ENCODE measurements at regions not wholly inside any gene's neighbourhood (a gene's known extent, or its start where the extent isn't known, plus 50 kb on each side); places are given as distances from the start of the nearest gene placed in this dataset.

DNA sequence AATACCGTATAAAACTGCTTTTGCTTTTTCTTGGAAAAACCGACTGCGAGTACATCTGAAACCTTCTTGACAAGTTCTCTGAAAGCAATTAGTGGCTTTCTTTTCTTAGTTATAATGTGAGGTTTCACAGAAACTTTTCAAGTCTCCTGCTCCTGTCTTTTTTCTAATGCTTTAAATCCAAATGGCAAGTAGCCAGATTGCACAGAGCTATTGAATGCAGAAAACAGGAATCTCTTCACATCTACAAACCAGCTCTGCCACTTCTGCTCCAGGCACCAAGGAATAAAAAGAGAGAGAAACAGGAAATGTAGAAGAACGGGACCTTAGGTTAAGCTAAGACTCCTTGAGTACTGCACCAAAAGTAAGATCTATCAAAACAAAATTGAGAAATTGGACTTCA is 267.3 kb upstream of the TET2 start:
- no peak for DNase-seq (ENCODE audit: low read depth, low spot score)
- POLR2A ChIA-PET = no interaction called here
- no peak overlapping the region for H3K4me3 ChIP-seq (ENCODE audit: low read depth, low read length)
- CTCF ChIA-PET = no interaction called here
- no peak for TF ChIP-seq CTCF (IDR thresholded peaks at IDR 0.05; ENCODE audit: insufficient read depth, low read length, missing control alignments)

DNA sequence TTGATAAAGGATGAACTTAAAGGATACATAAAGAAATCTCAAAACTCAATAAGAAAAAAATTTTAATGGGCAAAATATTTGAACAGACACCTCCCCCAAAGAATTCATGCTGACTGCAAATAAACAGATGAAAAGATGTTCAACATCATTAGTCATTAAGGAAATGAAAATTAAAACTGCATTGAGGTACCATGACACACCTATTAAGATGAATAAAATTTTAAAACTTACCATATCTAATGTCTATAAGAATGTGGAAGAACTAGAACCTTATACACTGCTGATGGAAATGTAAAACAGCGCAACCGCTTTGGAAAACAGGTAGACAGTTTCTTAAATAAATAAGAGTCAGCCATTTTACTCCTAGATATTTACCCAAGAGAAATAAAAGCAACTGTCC is 266.8 kb upstream of the TET2 start:
- no peak for TF ChIP-seq CTCF (IDR thresholded peaks at IDR 0.05; ENCODE audit: insufficient read depth, low read length, missing control alignments)
- ChIA-PET POLR2A (no interaction called here), CTCF (no interaction called here)

DNA sequence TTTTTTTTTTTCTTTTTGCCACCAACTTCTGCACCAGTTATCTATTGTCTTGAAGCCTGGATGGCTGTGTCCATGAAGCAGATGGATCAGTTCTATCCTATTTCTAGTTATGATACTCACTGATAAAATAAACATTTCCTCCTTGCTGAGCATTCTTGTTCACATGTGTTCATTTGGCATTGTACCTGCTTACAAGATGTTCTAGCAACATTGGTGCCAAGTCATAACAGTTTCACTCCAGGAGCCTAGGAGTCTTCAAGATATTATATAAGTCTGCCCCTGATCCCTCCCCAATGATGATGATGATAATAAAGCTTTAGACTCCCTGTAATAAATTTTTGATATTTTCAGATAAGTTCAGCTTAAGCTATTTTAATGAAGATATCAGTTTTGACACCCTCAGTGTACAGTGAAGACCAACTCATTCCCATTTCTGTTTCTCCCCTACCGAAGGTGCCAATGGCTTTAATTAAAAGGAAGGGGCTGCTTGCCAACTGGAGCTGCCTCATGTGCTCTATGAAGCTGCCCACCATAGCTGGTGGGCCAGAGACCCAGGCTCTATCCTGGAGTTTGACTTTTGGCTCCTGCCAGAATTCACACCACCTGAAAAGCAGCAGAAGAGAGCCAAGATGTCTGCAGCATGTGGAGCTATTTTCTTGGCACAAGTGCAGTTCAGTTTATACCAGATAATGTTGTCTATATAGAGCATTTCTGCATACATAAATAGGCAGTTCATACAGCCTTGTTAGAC is 265.4 kb upstream of the TET2 start:
- ChIA-PET CTCF (no interaction called here), POLR2A (no interaction called here)
- H3K4me3 ChIP-seq (ENCODE audit: low read depth, low read length) = no peak overlapping the region
- no peak for DNase-seq (ENCODE audit: low read depth, low spot score)
- TF ChIP-seq CTCF (IDR thresholded peaks at IDR 0.05; ENCODE audit: insufficient read depth, low read length, missing control alignments) = no peak

More for the DNA sequence above, 266.8 kb upstream of the TET2 start:
- H3K4me3 ChIP-seq (ENCODE audit: low read depth, low read length) = no peak overlapping the region
- no peak for DNase-seq (ENCODE audit: low read depth, low spot score)

- ChIA-PET CTCF (no interaction called here), POLR2A (no interaction called here)
- no peak for TF ChIP-seq CTCF (IDR thresholded peaks at IDR 0.05; ENCODE audit: insufficient read depth, low read length, missing control alignments)
- no peak overlapping the region for H3K4me3 ChIP-seq (ENCODE audit: low read depth, low read length)
- no peak for DNase-seq (ENCODE audit: low read depth, low spot score)
Observed at GRCh38 chr4:104890598-104891275, 255.9 kb upstream of the TET2 start.

- no peak for DNase-seq (ENCODE audit: low read depth, low spot score)
- POLR2A ChIA-PET = no interaction called here
- TF ChIP-seq CTCF (IDR thresholded peaks at IDR 0.05; ENCODE audit: insufficient read depth, low read length, missing control alignments) = no peak
- CTCF ChIA-PET = interaction anchor here (0.8 kb wide), 1 partner anchor 540 kb away, joined by 3 read pairs; no protein-coding TSS in a partner anchor
- no peak overlapping the region for H3K4me3 ChIP-seq (ENCODE audit: low read depth, low read length)
Observed at GRCh38 chr4:104896660-104897645, 249.7 kb upstream of the TET2 start.

DNA sequence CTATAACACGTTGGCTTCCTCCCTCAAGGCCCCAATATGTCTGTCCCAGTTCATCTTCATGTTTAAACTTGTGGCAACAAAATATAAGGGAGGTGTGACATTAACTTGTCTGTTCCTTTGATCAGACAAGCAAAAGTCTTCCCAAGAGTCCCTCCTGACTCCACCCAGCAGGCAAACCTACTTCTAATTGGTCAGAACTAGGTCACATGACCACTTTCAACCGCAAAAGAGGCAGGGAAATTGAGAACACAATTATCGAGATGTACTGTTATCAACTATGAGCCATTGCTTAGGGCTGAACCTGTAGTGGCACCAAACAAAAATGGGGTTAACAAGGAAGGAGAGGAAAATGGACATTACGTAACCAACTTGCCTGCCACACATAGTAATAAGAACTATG is 246.8 kb upstream of the TET2 start:
- no peak for DNase-seq (ENCODE audit: low read depth, low spot score)
- H3K4me3 ChIP-seq (ENCODE audit: low read depth, low read length) = no peak overlapping the region
- POLR2A ChIA-PET = no interaction called here
- CTCF ChIA-PET = no interaction called here
- TF ChIP-seq CTCF (IDR thresholded peaks at IDR 0.05; ENCODE audit: insufficient read depth, low read length, missing control alignments) = no peak
